GM10266 (cell line): ENCODE measurements at regions not wholly inside any gene's neighbourhood (a gene's known extent, or its start where the extent isn't known, plus 50 kb on each side); places are given as distances from the start of the nearest gene placed in this dataset.
"Not testable (repeated sequence)": the region's sequence is repeated elsewhere in the genome, so short reads cannot be mapped to it uniquely, and the experiment has no call there.

ENCODE experiments used
- DNase-seq: peaks from one replicate; pipeline ENCODE4 v3.0.0; 2012; ENCODE audit errors: extremely low spot score
- CTCF ChIP-seq: IDR thresholded peaks from 2 replicates; pipeline ENCODE4 v1.5.1; 2012; ENCODE audit warnings: mild to moderate bottlenecking, low read depth; ENCODE audit not compliant: control insufficient read depth, insufficient read depth; ENCODE audit errors: missing control alignments

- DNase-seq, result no peak
- no peak for TF ChIP-seq CTCF
Measured at GRCh38 chr6:144778056-144778455, 492.9 kb downstream of the UTRN start.

GRCh38 chr6:144778773-144779492 lies 493.8 kb downstream of the UTRN start:
- TF ChIP-seq CTCF, result peak; percentile 31
- DNase-seq, result peak; percentile 7

- no peak for TF ChIP-seq CTCF
- no peak for DNase-seq
Measured at GRCh38 chr6:144781836-144782235, 496.7 kb downstream of the UTRN start.

GRCh38 chr6:144782634-144783033 lies 497.5 kb downstream of the UTRN start:
- no peak for TF ChIP-seq CTCF
- DNase-seq, result no peak

GRCh38 chr6:144785056-144785455 lies 499.9 kb downstream of the UTRN start:
- TF ChIP-seq CTCF, result no peak

GRCh38 chr6:144786825-144787224 lies 501.7 kb downstream of the UTRN start:
- no peak for TF ChIP-seq CTCF
- DNase-seq, result no peak

More at GRCh38 chr6:144785056-144785455, 499.9 kb downstream of the UTRN start:
- DNase-seq, result no peak

GRCh38 chr6:144793744-144794143 lies 508.6 kb downstream of the UTRN start:
- DNase-seq, result no peak
- TF ChIP-seq CTCF, result no peak

- not testable (repeated sequence) for DNase-seq
Measured at GRCh38 chr6:144795022-144795421, 509.9 kb downstream of the UTRN start.
